ENCODE measurements at regions not wholly inside any gene's neighbourhood (a gene's known extent, or its start where the extent isn't known, plus 50 kb on each side); places are given as distances from the start of the nearest gene placed in this dataset.

DNA sequence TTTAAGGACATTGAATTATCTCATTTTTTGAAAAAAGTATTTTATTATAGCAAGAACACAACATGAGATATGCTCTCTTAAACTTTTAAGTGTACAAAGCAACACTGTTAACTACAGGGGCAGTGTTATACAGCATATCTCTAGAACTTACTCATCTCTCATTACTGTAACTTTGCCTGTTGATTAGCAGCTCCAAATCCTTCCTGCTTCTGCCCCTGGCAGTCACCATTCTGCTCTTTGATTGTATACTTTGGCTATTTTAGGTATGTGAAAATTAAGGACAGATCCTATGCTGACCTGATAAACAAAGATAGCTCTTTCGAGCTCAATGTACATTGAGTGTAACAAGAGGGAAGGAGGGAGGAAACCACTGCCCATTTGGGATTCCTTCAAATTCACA lies 1349.8 kb upstream of the GJE1 start:
- in situ Hi-C loops (cut with MboI), result no loop called here
- DNase-seq, result no peak
- 0 out of 2 replicates have a peak overlapping the region, but pooled peaks have one; percentile 51 for H2AFZ ChIP-seq
- H3K9ac ChIP-seq, result no peak overlapping the region
- H3K9me3 ChIP-seq (ENCODE audit: low read depth), result no peaks in the 10 kb centered on the region
- H3K4me2 ChIP-seq (ENCODE audit: unreplicated experiment), result no peak overlapping the region
- no peaks in the 10 kb centered on the region for H4K20me1 ChIP-seq (ENCODE audit: insufficient read depth)
- H3K36me3 ChIP-seq (ENCODE audit: low read depth), result no peaks in the 10 kb centered on the region
- H3K27ac ChIP-seq, result no peak overlapping the region
- peaks cover 22% of the 10 kb centered on the region for H3K4me1 ChIP-seq (ENCODE audit: insufficient read depth)
- H3K27me3 ChIP-seq (replicated peaks; ENCODE audit: insufficient read depth), result no peaks in the 10 kb centered on the region
- WGBS, 2 experiments (ENCODE audit: low coverage in 1 of 2, low lambda C conversion rate in 2 of 2, missing lambda C conversion rate in 2 of 2), result 77 to 86% methylated on average over 1 of the region's 1 CpG
- no peak overlapping the region for H3K4me3 ChIP-seq
- 0 out of 2 replicates have a peak, but pooled peaks cover 3% of the 10 kb centered on the region for H3K9me2 ChIP-seq (ENCODE audit: insufficient read depth)
- no peaks in the 10 kb centered on the region for H3K79me2 ChIP-seq (ENCODE audit: insufficient read depth)
- peaks cover 23% of the 10 kb centered on the region; the same call in 1 of the 2 replicates for H3F3A ChIP-seq (ENCODE audit: insufficient read depth)
- TF ChIP-seq EZH2phosphoT487 (IDR thresholded peaks at IDR 0.05; ENCODE audit: insufficient read depth, low read depth), result no peak
- TF ChIP-seq EZH2 (IDR thresholded peaks at IDR 0.05; ENCODE audit: insufficient read depth, poor library complexity, severe bottlenecking), result no peak

DNA sequence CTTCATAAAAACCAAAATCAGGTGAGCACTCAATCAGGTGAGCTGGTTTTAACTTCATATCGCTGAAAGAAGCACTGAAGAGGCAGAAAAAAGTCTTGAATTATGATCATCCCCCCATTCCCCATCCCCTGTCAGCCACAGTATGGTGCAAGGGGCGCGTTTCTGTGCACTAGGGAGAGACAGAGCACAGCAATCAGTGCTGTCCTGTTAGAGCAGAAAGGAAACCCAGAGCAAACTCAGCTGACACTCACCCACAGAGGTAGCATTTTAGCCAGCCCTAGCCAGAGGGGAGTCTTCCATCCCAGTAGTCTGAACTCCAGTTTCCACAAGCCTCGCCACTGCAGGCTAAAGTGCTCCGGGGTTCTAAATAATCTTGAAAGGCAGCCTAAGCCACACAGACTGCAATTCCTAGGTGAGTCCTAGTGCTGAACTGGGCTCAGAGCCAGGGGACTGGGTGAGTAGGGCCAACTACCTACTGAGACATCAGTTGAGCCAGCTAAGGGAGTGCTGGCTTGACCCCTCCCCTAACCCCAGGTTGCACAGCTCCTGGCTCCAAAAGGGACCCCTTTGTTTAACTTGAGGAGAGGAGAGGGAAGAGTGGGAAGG lies 1352.6 kb upstream of the GJE1 start:
- 0 out of 2 replicates have a peak, but pooled peaks cover 3% of the 10 kb centered on the region for H3K9me2 ChIP-seq (ENCODE audit: insufficient read depth)
- in situ Hi-C loops (cut with MboI), result no loop called here
- peaks cover 23% of the 10 kb centered on the region; the same call in 1 of the 2 replicates for H3F3A ChIP-seq (ENCODE audit: insufficient read depth)
- H3K4me3 ChIP-seq, result no peak overlapping the region
- H3K4me2 ChIP-seq (ENCODE audit: unreplicated experiment), result no peak overlapping the region
- no peak overlapping the region for H2AFZ ChIP-seq
- TF ChIP-seq EZH2phosphoT487 (IDR thresholded peaks at IDR 0.05; ENCODE audit: insufficient read depth, low read depth), result no peak
- no peak for TF ChIP-seq EZH2 (IDR thresholded peaks at IDR 0.05; ENCODE audit: insufficient read depth, poor library complexity, severe bottlenecking)
- no peak overlapping the region for H3K9ac ChIP-seq
- DNase-seq, result no peak
- no peaks in the 10 kb centered on the region for H3K9me3 ChIP-seq (ENCODE audit: low read depth)
- no peaks in the 10 kb centered on the region for H4K20me1 ChIP-seq (ENCODE audit: insufficient read depth)
- H3K27me3 ChIP-seq (replicated peaks; ENCODE audit: insufficient read depth), result no peaks in the 10 kb centered on the region
- H3K27ac ChIP-seq, result no peak overlapping the region
- H3K79me2 ChIP-seq (ENCODE audit: insufficient read depth), result no peaks in the 10 kb centered on the region
- H3K36me3 ChIP-seq (ENCODE audit: low read depth), result no peaks in the 10 kb centered on the region
- 93 to 95% methylated on average over 5 of the region's 5 CpGs for WGBS, 2 experiments (ENCODE audit: low coverage in 1 of 2, low lambda C conversion rate in 2 of 2, missing lambda C conversion rate in 2 of 2)
- peaks cover 22% of the 10 kb centered on the region for H3K4me1 ChIP-seq (ENCODE audit: insufficient read depth)

- DNase-seq, result peak; percentile 63
- H3K27me3 ChIP-seq (replicated peaks; ENCODE audit: insufficient read depth), result no peaks in the 10 kb centered on the region
Measured at GRCh38 chr6:140779341-140779740, 1353.4 kb upstream of the GJE1 start.

GRCh38 chr6:140777780-140778179 lies 1354.9 kb upstream of the GJE1 start:
- no peak overlapping the region for H3K9ac ChIP-seq
- H3K27ac ChIP-seq, result no peak overlapping the region
- no peaks in the 10 kb centered on the region for H3K9me3 ChIP-seq (ENCODE audit: low read depth)
- no peak for DNase-seq
- H2AFZ ChIP-seq, result no peak overlapping the region
- in situ Hi-C loops (cut with MboI), result no loop called here
- H3F3A ChIP-seq (ENCODE audit: insufficient read depth), result peaks cover 17% of the 10 kb centered on the region; the same call in 1 of the 2 replicates
- no peak for TF ChIP-seq EZH2phosphoT487 (IDR thresholded peaks at IDR 0.05; ENCODE audit: insufficient read depth, low read depth)
- TF ChIP-seq EZH2 (IDR thresholded peaks at IDR 0.05; ENCODE audit: insufficient read depth, poor library complexity, severe bottlenecking), result no peak
- WGBS, 2 experiments (ENCODE audit: low coverage in 1 of 2, low lambda C conversion rate in 2 of 2, missing lambda C conversion rate in 2 of 2), result 84 to 90% methylated on average over 4 of the region's 4 CpGs
- no peak overlapping the region for H3K4me3 ChIP-seq
- no peaks in the 10 kb centered on the region for H3K27me3 ChIP-seq (replicated peaks; ENCODE audit: insufficient read depth)
- H3K79me2 ChIP-seq (ENCODE audit: insufficient read depth), result no peaks in the 10 kb centered on the region
- no peaks in the 10 kb centered on the region for H4K20me1 ChIP-seq (ENCODE audit: insufficient read depth)
- H3K36me3 ChIP-seq (ENCODE audit: low read depth), result no peaks in the 10 kb centered on the region
- peaks cover 3% of the 10 kb centered on the region; the same call in 1 of the 2 replicates for H3K9me2 ChIP-seq (ENCODE audit: insufficient read depth)
- no peak overlapping the region for H3K4me2 ChIP-seq (ENCODE audit: unreplicated experiment)
- peaks cover 29% of the 10 kb centered on the region for H3K4me1 ChIP-seq (ENCODE audit: insufficient read depth)

More at GRCh38 chr6:140779341-140779740, 1353.4 kb upstream of the GJE1 start:
- 62 to 64% methylated on average over 2 of the region's 2 CpGs for WGBS, 2 experiments (ENCODE audit: low coverage in 1 of 2, low lambda C conversion rate in 2 of 2, missing lambda C conversion rate in 2 of 2)
- Histone ChIP-seq H3F3A (ENCODE audit: insufficient read depth) (peaks cover 22% of the 10 kb centered on the region; the same call in 1 of the 2 replicates), H3K4me3 (no peak overlapping the region), H4K20me1 (ENCODE audit: insufficient read depth) (no peaks in the 10 kb centered on the region), H3K9me3 (ENCODE audit: low read depth) (no peaks in the 10 kb centered on the region), H3K9ac (no peak overlapping the region), H3K9me2 (ENCODE audit: insufficient read depth) (0 out of 2 replicates have a peak, but pooled peaks cover 3% of the 10 kb centered on the region), H3K4me1 (ENCODE audit: insufficient read depth) (peaks cover 22% of the 10 kb centered on the region), H2AFZ (no peak overlapping the region), H3K79me2 (ENCODE audit: insufficient read depth) (no peaks in the 10 kb centered on the region), H3K27ac (no peak overlapping the region), H3K36me3 (ENCODE audit: low read depth) (no peaks in the 10 kb centered on the region), H3K4me2 (ENCODE audit: unreplicated experiment) (peak overlapping the region; percentile 6)
- in situ Hi-C loops (cut with MboI), result no loop called here
- TF ChIP-seq EZH2 (IDR thresholded peaks at IDR 0.05; ENCODE audit: insufficient read depth, poor library complexity, severe bottlenecking), result no peak
- no peak for TF ChIP-seq EZH2phosphoT487 (IDR thresholded peaks at IDR 0.05; ENCODE audit: insufficient read depth, low read depth)

Measured in GM23248 (cell line).